ENCODE measurements at regions not wholly inside any gene's neighbourhood (a gene's known extent, or its start where the extent isn't known, plus 50 kb on each side); places are given as distances from the start of the nearest gene placed in this dataset.

DNA sequence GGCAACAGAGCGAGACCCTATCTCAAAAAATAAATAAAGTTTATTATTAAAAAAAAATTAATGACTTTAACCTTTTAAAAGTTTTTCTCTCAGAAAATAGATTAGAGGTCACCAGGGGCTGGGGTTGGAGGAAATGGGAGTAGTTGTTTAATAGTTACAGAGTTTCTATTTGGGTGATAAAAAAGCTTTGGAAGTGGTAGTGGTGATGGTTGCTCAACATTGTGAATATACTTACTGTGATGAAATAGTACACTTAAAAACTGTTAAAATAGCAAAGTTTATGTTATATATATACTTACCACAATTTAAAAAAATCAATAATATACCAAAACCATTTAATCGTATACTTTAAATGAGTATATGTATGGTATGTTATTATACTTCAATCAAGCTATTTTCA lies 59.6 kb downstream of the ARL6IP4 start:
- no peak for DNase-seq

DNA sequence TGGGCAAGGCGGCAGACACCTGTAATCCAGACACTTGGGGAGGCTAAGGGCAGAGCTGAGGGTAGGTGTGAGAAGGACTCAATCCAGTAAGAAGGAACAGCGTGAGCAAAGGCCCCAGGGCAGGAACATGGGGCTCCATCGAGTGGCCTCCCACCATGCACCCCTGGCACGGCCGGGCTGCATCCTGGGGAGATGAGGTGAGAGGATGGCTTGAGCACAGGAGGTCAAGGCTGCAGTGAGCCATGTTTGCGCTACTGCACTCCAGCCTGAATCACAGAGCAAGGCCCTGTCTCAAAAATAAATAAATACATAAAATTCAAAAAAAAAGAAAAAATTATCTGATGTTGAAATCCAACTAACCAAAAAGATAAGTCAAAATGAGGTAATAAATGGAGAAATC lies 58.5 kb downstream of the ARL6IP4 start:
- DNase-seq: no peak

DNA sequence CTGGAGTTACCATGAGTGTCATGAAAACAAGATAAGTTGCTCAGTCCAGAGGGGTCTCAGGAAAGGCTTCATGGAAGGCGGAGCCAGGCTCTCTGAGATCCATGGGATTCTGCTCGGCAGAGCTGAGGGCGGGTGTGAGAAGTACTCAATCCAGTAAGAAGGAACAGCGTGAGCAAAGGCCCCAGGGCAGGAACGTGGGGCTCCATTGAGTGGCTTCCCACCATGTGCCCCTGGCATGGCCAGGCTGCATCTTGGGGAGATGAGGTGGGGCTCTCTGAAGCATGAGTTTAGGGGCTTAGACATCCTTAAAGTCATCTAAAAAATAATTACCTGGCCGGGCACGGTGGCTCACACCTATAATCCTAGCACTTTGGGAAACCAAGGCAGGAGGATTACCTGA lies 58.0 kb downstream of the ARL6IP4 start:
- DNase-seq: no peak

DNA sequence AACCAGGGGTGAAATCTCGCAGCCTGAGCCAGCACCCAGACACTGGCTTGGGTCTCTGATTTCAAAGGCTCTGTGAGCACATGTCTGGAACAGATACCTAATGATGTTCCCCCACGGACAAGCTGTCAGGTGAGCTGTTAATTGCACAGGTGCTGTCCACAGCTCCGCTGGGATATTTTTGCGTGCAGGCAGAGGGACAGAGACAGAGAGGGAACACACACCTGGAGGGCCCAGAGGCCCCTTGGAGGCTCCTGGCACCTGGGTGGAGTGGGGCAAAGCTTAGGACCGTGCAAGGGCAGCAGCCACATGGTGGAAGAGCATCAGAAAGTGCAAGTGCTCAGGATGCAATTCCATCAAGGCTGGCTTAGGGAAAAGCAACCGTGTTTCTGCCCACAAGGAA lies 57.3 kb downstream of the ARL6IP4 start:
- DNase-seq: no peak

DNA sequence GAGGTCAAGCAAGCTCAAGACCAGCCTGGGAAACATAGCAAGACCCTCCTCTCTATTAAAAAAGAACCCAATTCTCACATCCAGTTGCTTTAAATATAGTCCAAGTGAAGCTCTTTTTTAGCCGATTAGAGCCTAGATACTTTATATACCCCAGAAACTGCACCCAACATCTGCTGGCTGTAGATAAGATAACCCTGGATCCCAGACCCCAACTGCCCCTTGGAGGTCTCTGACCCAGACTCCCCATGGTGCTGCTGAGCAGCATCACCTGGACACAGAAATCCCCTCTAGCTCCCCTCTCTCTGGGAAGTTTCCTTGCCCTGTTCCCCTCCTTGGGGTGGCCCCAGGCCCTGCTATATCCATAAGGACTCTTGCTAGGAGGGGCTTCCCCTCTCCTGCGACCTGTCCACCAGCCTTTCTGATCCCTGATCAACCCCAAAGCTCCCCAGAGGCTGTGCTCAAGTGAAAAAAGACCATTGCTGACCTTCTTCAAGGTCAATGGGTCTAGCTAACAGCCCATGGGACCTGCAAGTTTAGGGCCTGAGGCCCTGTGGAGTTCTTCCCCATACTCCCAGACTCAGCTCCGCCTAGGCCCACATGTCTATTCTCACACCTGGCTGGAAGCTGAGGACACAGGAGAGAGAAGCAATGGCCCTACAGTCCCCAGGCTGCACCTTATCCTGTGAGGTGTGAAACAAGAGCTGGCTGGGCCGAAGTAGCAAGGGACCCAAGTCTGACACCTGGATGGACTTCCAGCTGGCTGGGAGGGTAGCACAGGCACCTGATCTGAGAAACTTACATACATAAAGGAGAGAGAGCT lies 56.2 kb downstream of the ARL6IP4 start:
- no peak for DNase-seq

DNA sequence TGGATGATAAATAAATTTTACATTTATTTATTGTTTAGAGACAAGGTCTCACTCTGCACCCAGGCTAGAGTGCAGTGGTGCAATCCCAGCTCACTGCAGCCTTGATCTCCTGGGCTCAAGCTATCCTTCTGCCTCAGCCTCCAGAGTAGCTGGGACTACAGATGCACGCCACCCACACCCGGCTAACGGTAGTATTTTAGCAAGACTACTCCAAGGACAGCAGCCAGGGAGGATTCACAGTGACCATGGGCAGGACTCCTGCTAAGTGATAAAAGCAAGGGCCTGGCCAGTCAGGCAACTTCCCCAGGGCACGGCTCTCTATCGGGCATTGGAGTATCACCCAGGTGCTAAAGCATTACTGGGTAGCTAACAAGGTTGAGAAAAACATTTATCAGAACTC lies 55.4 kb downstream of the ARL6IP4 start:
- DNase-seq: no peak

DNA sequence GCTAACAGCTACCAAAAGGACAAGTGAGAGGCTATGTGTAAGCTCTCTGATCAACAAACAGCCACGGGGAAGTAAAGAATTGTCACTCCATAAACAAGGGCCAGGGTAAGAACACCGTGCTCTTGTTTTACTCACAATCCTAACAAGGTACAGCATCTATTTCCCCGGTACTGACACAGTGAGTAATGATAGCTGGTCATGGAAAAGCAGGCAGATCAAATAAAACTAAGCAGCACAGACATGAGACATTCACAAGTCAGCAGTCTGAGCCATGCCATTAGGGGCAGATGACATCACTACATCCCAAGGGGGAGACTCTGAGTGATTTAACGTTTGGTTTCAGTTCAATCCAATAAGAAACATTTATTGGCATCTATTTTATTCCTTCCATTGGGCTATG lies 54.4 kb downstream of the ARL6IP4 start:
- no peak for DNase-seq

DNA sequence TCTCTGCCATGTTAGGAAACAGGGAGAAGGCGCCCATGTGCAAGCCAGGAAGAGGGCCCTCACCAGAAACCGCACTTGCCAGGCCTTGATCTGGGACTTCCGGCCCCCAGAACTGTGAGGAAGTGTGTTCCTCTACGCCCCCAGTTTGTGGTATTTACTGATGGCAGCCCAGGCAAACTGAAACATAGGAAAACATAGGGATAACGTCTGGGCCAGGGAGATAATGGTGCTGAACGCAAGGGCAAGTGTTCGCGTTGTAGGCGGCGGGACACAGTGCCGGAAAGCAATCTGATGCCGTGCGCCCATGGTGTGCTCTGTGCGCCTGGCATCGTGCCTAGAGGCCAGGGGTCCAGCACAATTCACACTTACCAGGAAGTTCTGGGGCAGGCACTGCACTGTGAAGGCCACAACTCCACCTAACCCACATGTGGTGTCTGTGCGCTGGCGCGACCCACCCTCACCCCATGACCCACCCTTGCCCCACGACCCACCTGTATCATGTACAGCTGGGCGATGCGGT lies 53.6 kb downstream of the ARL6IP4 start:
- no peak for DNase-seq

DNA sequence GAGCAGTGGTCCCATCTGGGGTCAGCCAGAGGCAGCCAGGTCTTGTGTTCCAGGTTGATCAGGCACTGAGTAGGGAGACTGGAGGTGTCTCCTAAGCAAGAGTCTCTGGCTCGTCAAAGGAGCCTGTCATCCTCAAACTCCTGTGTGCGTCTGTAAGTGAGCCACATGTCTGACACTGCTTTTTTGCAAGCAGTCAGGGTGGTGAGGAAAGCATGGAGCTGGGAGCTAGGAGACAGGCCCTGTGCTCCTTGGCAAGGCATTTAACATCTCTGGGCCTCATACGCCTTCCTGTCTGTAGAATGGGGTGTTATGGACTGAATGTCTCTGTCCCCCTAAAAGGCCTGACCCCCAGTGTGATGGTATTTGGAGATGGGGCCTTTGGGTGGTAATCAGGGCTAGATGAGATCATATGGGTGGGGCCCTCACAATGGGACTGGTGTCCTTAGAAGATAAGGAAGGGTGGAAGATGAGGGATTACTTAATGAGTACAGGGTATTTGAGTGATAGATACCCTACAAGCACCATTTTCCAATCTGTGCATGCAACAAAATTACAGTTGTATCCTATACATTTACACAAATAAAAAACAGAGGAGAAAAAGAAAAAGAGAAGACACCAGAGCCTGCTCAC lies 53.0 kb downstream of the ARL6IP4 start:
- DNase-seq: no peak

DNA sequence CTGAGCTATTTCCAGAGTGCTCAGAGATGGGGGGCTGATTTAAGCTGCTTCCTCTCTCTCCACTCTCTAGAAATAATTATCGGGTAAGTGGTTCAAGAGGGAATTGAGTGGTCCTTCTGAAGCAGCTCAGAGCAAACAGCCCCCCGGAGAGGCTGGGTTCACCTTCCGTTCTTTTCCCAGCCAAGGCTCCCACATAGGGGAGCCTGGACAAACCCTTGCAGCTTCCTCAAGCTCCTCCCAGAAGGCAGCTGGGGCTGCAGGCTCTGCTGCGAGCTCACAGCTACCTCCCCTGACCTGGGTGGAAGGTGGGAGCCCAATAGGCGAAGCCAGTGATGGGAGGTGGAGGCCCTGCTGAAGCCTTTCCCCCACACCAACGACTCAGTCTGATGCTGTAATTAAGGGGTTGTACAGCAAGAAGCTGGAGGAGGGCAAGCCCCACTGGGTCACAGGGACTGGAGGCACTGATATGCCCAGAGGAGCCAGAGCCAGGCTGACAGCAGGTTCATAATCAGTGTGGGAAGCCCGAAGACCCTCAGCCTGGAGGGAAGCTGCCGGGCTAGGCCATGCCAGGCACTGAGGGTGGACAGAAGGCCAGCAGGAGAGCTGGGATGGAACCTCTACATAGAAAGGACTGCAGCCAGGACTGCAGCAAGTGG lies 52.4 kb downstream of the ARL6IP4 start:
- no peak for DNase-seq

All from right hindlimb (tissue), 1 donor.